H9 (cell line): ENCODE measurements at regions not wholly inside any gene's neighbourhood (a gene's known extent, or its start where the extent isn't known, plus 50 kb on each side); places are given as distances from the start of the nearest gene placed in this dataset.

Experiments
- DNase-seq: peaks from one replicate; pipeline ENCODE4 v3.0.0-alpha.2; 2017
- H2AFZ ChIP-seq: one replicate; pipeline ENCODE4 v1.6.1; 2013; ENCODE audit warnings: mild to moderate bottlenecking, low read length, control low read depth, moderate library complexity
- H2AK5ac ChIP-seq: 2 replicates; pipeline ENCODE4 v1.6.1; 2013; ENCODE audit warnings: low read length, control low read depth, mixed read lengths; ENCODE audit not compliant: insufficient read length
- H2BK120ac ChIP-seq: one replicate; pipeline ENCODE4 v1.6.1; 2013; ENCODE audit warnings: low read depth, mild to moderate bottlenecking, low read length, control low read depth, inconsistent platforms; ENCODE audit not compliant: poor library complexity, severe bottlenecking
- H2BK12ac ChIP-seq: 2 replicates; pipeline ENCODE4 v1.6.1; 2013; ENCODE audit warnings: low read length, control low read depth, mixed read lengths, low read depth; ENCODE audit not compliant: insufficient read length
- H2BK15ac ChIP-seq: 2 replicates; pipeline ENCODE4 v1.6.1; 2013; ENCODE audit warnings: low read depth, low read length, control low read depth
- H2BK20ac ChIP-seq: one replicate; pipeline ENCODE4 v1.6.1; 2013; ENCODE audit warnings: low read depth, mild to moderate bottlenecking, low read length, control low read depth, inconsistent platforms; ENCODE audit not compliant: poor library complexity, severe bottlenecking
- H2BK5ac ChIP-seq: 2 replicates; pipeline ENCODE4 v1.6.1; 2013; ENCODE audit warnings: low read length, control low read depth, mixed read lengths; ENCODE audit not compliant: insufficient read length
- H3K14ac ChIP-seq: 2 replicates; pipeline ENCODE4 v1.6.1; 2013; ENCODE audit warnings: low read length, control low read depth; ENCODE audit not compliant: insufficient read depth
- H3K18ac ChIP-seq: 2 replicates; pipeline ENCODE4 v1.6.1; 2013; ENCODE audit warnings: low read depth, mild to moderate bottlenecking, mixed read lengths, low read length, control low read depth; ENCODE audit not compliant: insufficient read length
- H3K23ac ChIP-seq: 2 replicates; pipeline ENCODE4 v1.6.1; 2013; ENCODE audit warnings: low read length, control low read depth, mixed read lengths, low read depth; ENCODE audit not compliant: insufficient read length
- H3K23me2 ChIP-seq: 2 replicates; pipeline ENCODE4 v1.6.1; 2013; ENCODE audit warnings: low read depth, mild to moderate bottlenecking, mixed read lengths, low read length, control low read depth; ENCODE audit not compliant: insufficient read length, poor library complexity, severe bottlenecking
- H3K27ac ChIP-seq: 2 replicates; pipeline ENCODE4 v1.5.1; 2013; ENCODE audit warnings: low read length, control low read depth, mixed read lengths, low read depth; ENCODE audit not compliant: insufficient read length
- H3K27me3 ChIP-seq: 2 replicates; pipeline ENCODE4 v1.6.1; 2013; ENCODE audit warnings: low read length, control low read depth, inconsistent platforms; ENCODE audit not compliant: insufficient read depth
- H3K4ac ChIP-seq: 2 replicates; pipeline ENCODE4 v1.6.1; 2013; ENCODE audit warnings: low read depth, mild to moderate bottlenecking, control low read depth, inconsistent platforms, low read length, moderate library complexity
- H3K4me1 ChIP-seq: 2 replicates; pipeline ENCODE4 v1.6.1; 2013; ENCODE audit warnings: low read length, control low read depth, inconsistent platforms; ENCODE audit not compliant: insufficient read depth
- H3K4me2 ChIP-seq: 2 replicates; pipeline ENCODE4 v1.6.1; 2013; ENCODE audit warnings: low read length, control low read depth, mixed read lengths; ENCODE audit not compliant: insufficient read length, insufficient read depth
- H3K56ac ChIP-seq: 2 replicates; pipeline ENCODE4 v1.6.1; 2013; ENCODE audit warnings: low read depth, mild to moderate bottlenecking, mixed read lengths, low read length, control low read depth; ENCODE audit not compliant: insufficient read length
- H3K79me1 ChIP-seq: 2 replicates; pipeline ENCODE4 v1.6.1; 2013; ENCODE audit warnings: low read depth, mild to moderate bottlenecking, moderate library complexity, low read length, control low read depth, inconsistent platforms; ENCODE audit not compliant: insufficient read depth, poor library complexity, severe bottlenecking
- H3K79me2 ChIP-seq: 2 replicates; pipeline ENCODE4 v1.6.1; 2013; ENCODE audit warnings: low read length, control low read depth, inconsistent platforms; ENCODE audit not compliant: insufficient read depth
- H3K9ac ChIP-seq: 2 replicates; pipeline ENCODE4 v1.6.1; 2013; ENCODE audit warnings: low read length, control low read depth, mixed read lengths; ENCODE audit not compliant: insufficient read length; ENCODE audit errors: extremely low read depth
- H3K9me3 ChIP-seq: one replicate; pipeline ENCODE4 v1.6.1; 2013; ENCODE audit warnings: low read depth, low read length, inconsistent platforms; ENCODE audit not compliant: control insufficient read depth
- H3T11ph ChIP-seq: one replicate; pipeline ENCODE4 v1.6.1; 2013; ENCODE audit warnings: mild to moderate bottlenecking, low read length, control low read depth, inconsistent platforms
- H4K20me1 ChIP-seq: one replicate; pipeline ENCODE4 v1.6.1; 2013; ENCODE audit not compliant: control insufficient read depth, insufficient read length, insufficient read depth
- H4K5ac ChIP-seq: 2 replicates; pipeline ENCODE4 v1.6.1; 2013; ENCODE audit warnings: low read depth, mild to moderate bottlenecking, mixed read lengths, low read length, control low read depth; ENCODE audit not compliant: insufficient read length
- H4K8ac ChIP-seq: replicated peaks from 2 replicates; pipeline ENCODE4 v1.6.1; 2013; ENCODE audit warnings: low read length, control low read depth, mixed read lengths, low read depth; ENCODE audit not compliant: insufficient read length
- H4K91ac ChIP-seq: 2 replicates; pipeline ENCODE4 v1.6.1; 2013; ENCODE audit warnings: low read depth, mild to moderate bottlenecking, moderate library complexity, mixed read lengths, low read length, control low read depth; ENCODE audit not compliant: insufficient read length
- H3K27ac Mint-ChIP-seq, 3 experiments: 2 replicates in 2 of 3; 3 replicates in 1 of 3; pipeline ENCODE4 v1.8.0; 2020 to 2021; ENCODE audit warnings: mixed read lengths in 3 of 3, mild to moderate bottlenecking in 1 of 3, moderate library complexity in 1 of 3
- H3K27me3 Mint-ChIP-seq: 2 replicates; pipeline ENCODE4 v1.8.0; 2021; ENCODE audit warnings: low read depth, mild to moderate bottlenecking, moderate library complexity, mixed read lengths
- H3K36me3 Mint-ChIP-seq, 3 experiments: 2 replicates in 2 of 3; 3 replicates in 1 of 3; pipeline ENCODE4 v1.8.0; 2020 to 2021; ENCODE audit warnings: low read depth in 3 of 3, mixed read lengths in 3 of 3; ENCODE audit not compliant: insufficient read depth in 1 of 3
- H3K4me1 Mint-ChIP-seq, 2 experiments: 2 replicates each; pipeline ENCODE4 v1.8.0; 2020; ENCODE audit warnings: mixed read lengths in 2 of 2
- H3K4me3 Mint-ChIP-seq, 2 experiments: 2 replicates in 1 of 2; 3 replicates in 1 of 2; pipeline ENCODE4 v1.8.0; 2020 to 2021; ENCODE audit warnings: mild to moderate bottlenecking in 2 of 2, mixed read lengths in 2 of 2, moderate library complexity in 1 of 2
- H3K9me3 Mint-ChIP-seq, 2 experiments: 2 replicates in 1 of 2; 3 replicates in 1 of 2; pipeline ENCODE4 v1.8.0; 2020; ENCODE audit warnings: mild to moderate bottlenecking in 2 of 2, mixed read lengths in 2 of 2, moderate library complexity in 1 of 2
- CTCF ChIP-seq: fragments of 200-600 bp; sonication (generic); conservative IDR thresholded peaks from 3 replicates; pipeline ENCODE4 v1.8.0; 2021; ENCODE audit warnings: antibody characterized with exemption, mild to moderate bottlenecking
- WGBS: extraction: QIAGEN DNeasy Blood & Tissue Kit; methylation state at CpG from one replicate; pipeline ENCODE4 v1.1.7; 2013; ENCODE audit warnings: missing lambda C conversion rate, low lambda C conversion rate, mixed read lengths; ENCODE audit not compliant: insufficient read length; ENCODE audit errors: extremely low coverage; 5-methylcytosine and 5-hydroxymethylcytosine counted together

- no peaks in the 10 kb centered on the region for H3K9me3 Mint-ChIP-seq
- peaks cover 8 to 13% of the 10 kb centered on the region in 2 experiments for H3K4me1 Mint-ChIP-seq
- H3K79me1 ChIP-seq: no peaks in the 10 kb centered on the region
- H2AK5ac ChIP-seq: no peak overlapping the region
- no peaks in the 10 kb centered on the region for H3K27me3 ChIP-seq
- H3K4me1 ChIP-seq: no peaks in the 10 kb centered on the region; the same call in 1 of the 2 replicates
- no peak for DNase-seq
- H2BK5ac ChIP-seq: no peak overlapping the region
- no peak overlapping the region for H4K8ac ChIP-seq
- H3T11ph ChIP-seq: no peak overlapping the region
- no peak overlapping the region for H3K23ac ChIP-seq
- H3K23me2 ChIP-seq: no peaks in the 10 kb centered on the region
- no peak overlapping the region for H2BK120ac ChIP-seq
- H3K14ac ChIP-seq: no peak overlapping the region
- WGBS: no CpG with 5 or more reads among the region's 1 CpG
- no peak for TF ChIP-seq CTCF
- H2BK20ac ChIP-seq: no peak overlapping the region
- no peak overlapping the region for H3K18ac ChIP-seq
- H3K27ac ChIP-seq: no peak overlapping the region
- H3K4me2 ChIP-seq: no peak overlapping the region
- no peaks in the 10 kb centered on the region for H3K79me2 ChIP-seq
- 0 out of 2 replicates have a peak, but pooled peaks cover 1% of the 10 kb centered on the region for H3K27me3 Mint-ChIP-seq
- no peak overlapping the region for H3K9ac ChIP-seq
- no peak overlapping the region for H3K56ac ChIP-seq
- H2BK15ac ChIP-seq: no peak overlapping the region
- no peak overlapping the region for H4K5ac ChIP-seq
- no peak overlapping the region for H3K27ac Mint-ChIP-seq
- no peaks in the 10 kb centered on the region for H4K20me1 ChIP-seq
- no peak overlapping the region for H2AFZ ChIP-seq
- H4K91ac ChIP-seq: no peak overlapping the region
- H3K36me3 Mint-ChIP-seq: no peaks in the 10 kb centered on the region
- H3K4me3 Mint-ChIP-seq: no peak overlapping the region
- no peaks in the 10 kb centered on the region for H3K9me3 ChIP-seq
- no peak overlapping the region for H3K4ac ChIP-seq
- no peak overlapping the region for H2BK12ac ChIP-seq
These were observed 66.6 kb upstream of the SOX4 start for GRCh38 chr6:21526974-21527373.
